Immature natural killer cell (primary cell): ENCODE measurements at regions not wholly inside any gene's neighbourhood (a gene's known extent, or its start where the extent isn't known, plus 50 kb on each side); places are given as distances from the start of the nearest gene placed in this dataset.

Experiments used
- DNase-seq, 3 donors: peaks; one replicate each; pipeline ENCODE4 v3.0.0; 2022; ENCODE audit warnings: mixed read lengths in 1 of 3
- H3K27ac Mint-ChIP-seq, 6 donors: one replicate each; pipeline ENCODE4 v1.8.0; 2020; ENCODE audit warnings: mixed read lengths in 6 of 6, mild to moderate bottlenecking in 5 of 6, inconsistent platforms in 4 of 6, moderate library complexity in 3 of 6
- H3K27me3 Mint-ChIP-seq, 3 donors: one replicate each; pipeline ENCODE4 v1.8.0; 2020 to 2021; ENCODE audit warnings: low read depth in 3 of 3, mild to moderate bottlenecking in 3 of 3, mixed read lengths in 3 of 3, moderate library complexity in 3 of 3, inconsistent platforms in 1 of 3
- H3K36me3 Mint-ChIP-seq, 3 donors: one replicate each; pipeline ENCODE4 v1.8.0; 2020; ENCODE audit warnings: mixed read lengths in 3 of 3, inconsistent platforms in 2 of 3, mild to moderate bottlenecking in 2 of 3
- H3K4me1 Mint-ChIP-seq, 2 donors: one replicate each; pipeline ENCODE4 v1.8.0; 2020; ENCODE audit warnings: inconsistent platforms in 2 of 2, mild to moderate bottlenecking in 2 of 2, mixed read lengths in 2 of 2, moderate library complexity in 1 of 2
- H3K4me3 Mint-ChIP-seq, 5 donors: one replicate each; pipeline ENCODE4 v1.8.0; 2020; ENCODE audit warnings: mild to moderate bottlenecking in 5 of 5, mixed read lengths in 5 of 5, inconsistent platforms in 3 of 5, moderate library complexity in 3 of 5
- H3K9me3 Mint-ChIP-seq, 6 donors: one replicate each; pipeline ENCODE4 v1.8.0; 2020; ENCODE audit warnings: mild to moderate bottlenecking in 6 of 6, mixed read lengths in 6 of 6, inconsistent platforms in 4 of 6, moderate library complexity in 3 of 6

DNA sequence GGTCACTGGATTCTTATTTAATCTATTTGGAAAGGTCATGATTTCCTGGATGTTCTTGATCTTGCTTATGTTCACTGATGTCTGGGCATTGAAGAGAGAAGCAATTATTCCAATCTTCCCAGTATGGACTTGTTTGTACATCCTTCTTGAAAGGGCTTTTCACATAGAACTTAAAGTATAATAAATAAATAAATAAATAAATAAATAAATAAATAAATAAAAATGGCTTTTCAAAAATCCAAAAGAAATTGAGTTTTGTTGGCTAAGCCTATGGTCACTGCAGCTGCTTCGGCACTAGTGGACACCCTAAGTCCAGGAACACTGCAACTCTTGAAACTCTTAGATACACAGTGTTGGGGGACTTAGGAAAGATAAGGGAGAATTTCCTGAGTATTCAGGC is 840.7 kb upstream of the EDIL3 start:
- peaks cover 3 to 46% (median 28%) of the 10 kb centered on the region in 6 donors for H3K9me3 Mint-ChIP-seq
- DNase-seq, result no peak
- no peak overlapping the region for H3K4me3 Mint-ChIP-seq

GRCh38 chr5:85249204-85249603 is 864.5 kb upstream of the EDIL3 start:
- no peaks in the 10 kb centered on the region for H3K36me3 Mint-ChIP-seq
- H3K27me3 Mint-ChIP-seq, result peaks cover 0 to 2% (median 1%) of the 10 kb centered on the region in 3 donors
- H3K4me3 Mint-ChIP-seq, result no peak overlapping the region

More for the DNA sequence above, 840.7 kb upstream of the EDIL3 start:
- Mint-ChIP-seq H3K27ac (no peak overlapping the region), H3K27me3 (peaks cover 0 to 1% (median 0%) of the 10 kb centered on the region in 3 donors), H3K36me3 (peaks cover 0 to 4% (median 0%) of the 10 kb centered on the region in 3 donors), H3K4me1 (no peaks in the 10 kb centered on the region)

GRCh38 chr5:85263125-85263524 is 878.4 kb upstream of the EDIL3 start:
- Mint-ChIP-seq H3K27me3 (no peaks in the 10 kb centered on the region), H3K9me3 (peaks cover 0 to 16% (median 7%) of the 10 kb centered on the region in 6 donors), H3K4me3 (no peak overlapping the region), H3K4me1 (no peaks in the 10 kb centered on the region), H3K36me3 (no peaks in the 10 kb centered on the region), H3K27ac (no peak overlapping the region)
- no peak for DNase-seq

More at GRCh38 chr5:85249204-85249603, 864.5 kb upstream of the EDIL3 start:
- Mint-ChIP-seq H3K9me3 (peaks cover 3 to 53% (median 18%) of the 10 kb centered on the region in 6 donors), H3K27ac (no peak overlapping the region), H3K4me1 (no peaks in the 10 kb centered on the region)
- DNase-seq, result no peak

DNA sequence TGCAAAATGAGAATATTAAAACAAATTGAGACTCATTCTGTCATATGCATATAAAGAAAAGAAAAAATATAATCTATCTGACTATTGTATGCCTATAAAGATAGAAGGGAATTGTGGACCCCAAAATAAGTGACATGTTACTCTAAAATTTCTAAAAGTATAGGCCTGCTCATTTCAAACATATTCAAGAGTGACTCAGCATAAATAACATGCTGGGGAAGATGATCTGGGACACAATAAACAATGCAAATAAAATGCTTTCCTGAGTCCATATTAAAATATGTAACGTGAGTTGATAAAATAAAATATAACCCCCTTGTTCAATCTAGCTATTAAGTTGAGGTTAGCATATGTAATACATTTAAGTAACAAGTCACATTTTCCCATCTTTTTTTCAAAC is 882.0 kb upstream of the EDIL3 start:
- Mint-ChIP-seq H3K9me3 (peaks cover 5 to 21% (median 14%) of the 10 kb centered on the region in 6 donors), H3K36me3 (no peaks in the 10 kb centered on the region), H3K4me1 (no peaks in the 10 kb centered on the region), H3K27me3 (peaks cover 0 to 2% (median 0%) of the 10 kb centered on the region in 3 donors), H3K27ac (no peak overlapping the region), H3K4me3 (no peak overlapping the region)
- no peak for DNase-seq

DNA sequence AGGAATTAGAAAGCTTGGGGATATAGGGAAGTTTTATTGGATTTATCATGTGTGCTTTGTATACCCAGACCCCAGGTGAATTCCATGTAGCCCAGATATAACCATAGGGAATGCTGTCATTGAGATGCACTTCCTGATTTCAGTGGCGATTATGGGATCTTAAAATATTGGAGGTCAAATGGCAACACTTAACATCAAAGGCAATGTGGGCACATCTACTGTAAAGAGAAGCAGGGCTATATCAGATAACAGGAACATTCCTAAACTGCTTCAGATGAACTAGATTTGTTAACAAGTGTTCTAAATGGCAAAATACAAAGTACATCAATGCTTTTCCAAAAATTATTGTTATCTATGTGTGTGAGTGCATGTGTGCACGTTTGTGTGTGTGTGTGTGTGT is 883.5 kb upstream of the EDIL3 start:
- no peaks in the 10 kb centered on the region for H3K36me3 Mint-ChIP-seq
- H3K4me1 Mint-ChIP-seq, result no peaks in the 10 kb centered on the region
- peaks cover 0 to 2% (median 0%) of the 10 kb centered on the region in 3 donors for H3K27me3 Mint-ChIP-seq
- DNase-seq, result no peak
- H3K9me3 Mint-ChIP-seq, result peaks cover 5 to 20% (median 16%) of the 10 kb centered on the region in 6 donors
- H3K4me3 Mint-ChIP-seq, result no peak overlapping the region
- no peak overlapping the region for H3K27ac Mint-ChIP-seq

GRCh38 chr5:85278193-85278592 is 893.5 kb upstream of the EDIL3 start:
- peaks cover 10 to 46% (median 23%) of the 10 kb centered on the region in 6 donors for H3K9me3 Mint-ChIP-seq
- no peak overlapping the region for H3K4me3 Mint-ChIP-seq
- H3K4me1 Mint-ChIP-seq, result no peaks in the 10 kb centered on the region
- H3K36me3 Mint-ChIP-seq, result peaks cover 0 to 4% (median 0%) of the 10 kb centered on the region in 3 donors
- no peak overlapping the region for H3K27ac Mint-ChIP-seq
- no peaks in the 10 kb centered on the region for H3K27me3 Mint-ChIP-seq
- no peak for DNase-seq

- Mint-ChIP-seq H3K36me3 (no peaks in the 10 kb centered on the region), H3K27ac (no peak overlapping the region), H3K9me3 (peaks cover 5 to 34% (median 9%) of the 10 kb centered on the region in 6 donors), H3K27me3 (no peaks in the 10 kb centered on the region), H3K4me1 (no peaks in the 10 kb centered on the region), H3K4me3 (no peak overlapping the region)
- no peak for DNase-seq
Measured at GRCh38 chr5:85288914-85289313, 904.2 kb upstream of the EDIL3 start.

DNA sequence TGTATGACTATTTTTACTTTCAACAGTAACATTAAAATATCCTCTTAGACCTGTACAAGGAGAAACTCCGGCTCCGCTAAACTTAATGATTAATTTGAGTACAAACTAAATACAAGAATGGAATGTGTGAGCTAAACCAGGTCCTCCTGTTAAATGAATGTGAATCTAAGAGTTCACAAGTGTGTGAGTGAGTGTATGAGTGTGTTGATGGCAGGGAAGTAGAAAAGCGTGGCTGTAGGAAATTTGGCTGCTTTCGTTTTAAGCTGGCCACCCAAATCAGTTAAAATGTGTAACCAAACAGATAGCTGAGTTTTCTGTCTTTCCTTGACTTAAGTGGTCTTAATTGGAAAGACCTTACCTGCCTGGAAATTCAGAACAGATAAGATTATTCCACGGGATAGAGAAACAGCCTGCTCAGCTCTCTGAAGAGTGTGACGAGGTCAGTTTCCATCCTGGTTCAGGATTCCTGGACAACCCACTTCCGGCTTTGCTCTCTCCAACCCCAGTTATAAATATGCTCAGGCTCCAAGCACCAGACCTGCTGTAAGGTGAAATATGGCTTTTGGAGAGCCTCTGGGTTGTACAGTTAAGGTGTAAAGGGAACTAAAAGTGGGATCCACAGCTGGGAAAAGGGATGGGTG is 908.6 kb upstream of the EDIL3 start:
- peaks cover 5 to 29% (median 9%) of the 10 kb centered on the region in 6 donors for H3K9me3 Mint-ChIP-seq
- H3K27ac Mint-ChIP-seq, result no peak overlapping the region
- no peak overlapping the region for H3K4me3 Mint-ChIP-seq
- no peak for DNase-seq
- no peaks in the 10 kb centered on the region for H3K27me3 Mint-ChIP-seq
- H3K36me3 Mint-ChIP-seq, result no peaks in the 10 kb centered on the region
- H3K4me1 Mint-ChIP-seq, result no peaks in the 10 kb centered on the region

GRCh38 chr5:85304524-85304923 is 919.8 kb upstream of the EDIL3 start:
- no peak overlapping the region for H3K27ac Mint-ChIP-seq
- H3K27me3 Mint-ChIP-seq, result no peaks in the 10 kb centered on the region
- no peaks in the 10 kb centered on the region for H3K36me3 Mint-ChIP-seq
- DNase-seq, result no peak
- no peaks in the 10 kb centered on the region for H3K4me1 Mint-ChIP-seq
- no peak overlapping the region for H3K4me3 Mint-ChIP-seq
- H3K9me3 Mint-ChIP-seq, result peaks cover 0 to 22% (median 5%) of the 10 kb centered on the region in 6 donors

- Mint-ChIP-seq H3K27ac (no peak overlapping the region), H3K4me1 (no peaks in the 10 kb centered on the region), H3K27me3 (no peaks in the 10 kb centered on the region), H3K36me3 (no peaks in the 10 kb centered on the region), H3K4me3 (no peak overlapping the region), H3K9me3 (peaks cover 0 to 28% (median 8%) of the 10 kb centered on the region in 6 donors)
- no peak for DNase-seq
Measured at GRCh38 chr5:85305766-85306165, 921.1 kb upstream of the EDIL3 start.

DNA sequence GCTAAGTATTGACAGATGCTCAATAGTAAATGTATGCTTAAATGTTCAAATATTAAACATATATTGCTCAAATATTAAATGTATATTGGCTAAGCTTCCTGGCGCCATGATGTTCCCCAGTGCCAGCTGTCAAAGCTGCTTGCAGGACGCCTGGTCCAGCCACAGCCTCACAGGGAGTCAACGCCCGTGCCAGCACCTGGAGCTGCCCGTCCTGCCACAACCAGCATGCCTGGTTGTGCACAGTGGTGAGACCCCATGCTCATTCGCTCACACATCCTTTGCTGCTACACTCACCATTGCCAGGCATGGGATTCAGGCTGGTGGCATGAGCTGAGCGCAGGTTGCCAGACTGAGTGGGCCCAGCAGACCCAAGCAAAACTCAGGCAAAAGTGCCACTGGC is 926.9 kb upstream of the EDIL3 start:
- Mint-ChIP-seq H3K27me3 (peaks cover 0 to 2% (median 0%) of the 10 kb centered on the region in 3 donors), H3K4me1 (no peaks in the 10 kb centered on the region), H3K9me3 (peaks cover 4 to 35% (median 12%) of the 10 kb centered on the region in 6 donors), H3K27ac (no peak overlapping the region), H3K4me3 (no peak overlapping the region), H3K36me3 (no peaks in the 10 kb centered on the region)
- DNase-seq, result no peak

GRCh38 chr5:85320495-85320894 is 935.8 kb upstream of the EDIL3 start:
- no peak for DNase-seq
- Mint-ChIP-seq H3K36me3 (no peaks in the 10 kb centered on the region), H3K4me1 (no peaks in the 10 kb centered on the region), H3K4me3 (no peak overlapping the region), H3K27ac (no peak overlapping the region), H3K27me3 (peaks cover 0 to 2% (median 0%) of the 10 kb centered on the region in 3 donors), H3K9me3 (peaks cover 2 to 21% (median 9%) of the 10 kb centered on the region in 6 donors)

GRCh38 chr5:85333276-85333675 is 948.6 kb upstream of the EDIL3 start:
- no peak for DNase-seq
- Mint-ChIP-seq H3K36me3 (no peaks in the 10 kb centered on the region), H3K4me1 (no peaks in the 10 kb centered on the region), H3K27ac (no peak overlapping the region), H3K9me3 (peaks cover 4 to 34% (median 13%) of the 10 kb centered on the region in 6 donors), H3K4me3 (no peak overlapping the region), H3K27me3 (peaks cover 0 to 2% (median 0%) of the 10 kb centered on the region in 3 donors)

DNA sequence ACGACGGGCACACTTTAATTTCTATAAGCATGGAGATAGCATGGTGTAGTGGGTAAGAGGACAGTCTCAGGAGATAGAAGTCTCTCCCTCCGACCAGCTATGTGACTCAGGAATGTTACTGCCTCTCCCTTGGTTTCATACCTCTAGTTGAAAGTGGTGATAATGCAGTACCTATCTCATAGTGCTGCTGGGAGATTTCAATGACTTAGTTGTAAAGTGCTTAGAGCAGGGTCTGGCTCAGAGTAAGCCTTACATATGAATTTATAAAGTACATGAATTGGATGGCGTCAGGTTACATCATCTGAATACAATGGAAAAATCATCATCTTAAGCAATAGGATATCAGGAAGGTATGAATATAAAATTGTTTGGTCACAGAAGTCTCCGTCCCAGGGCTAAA is 952.8 kb upstream of the EDIL3 start:
- Mint-ChIP-seq H3K36me3 (no peaks in the 10 kb centered on the region), H3K27me3 (peaks cover 0 to 2% (median 0%) of the 10 kb centered on the region in 3 donors), H3K4me3 (no peak overlapping the region), H3K27ac (no peak overlapping the region), H3K9me3 (peaks cover 4 to 40% (median 10%) of the 10 kb centered on the region in 6 donors), H3K4me1 (no peaks in the 10 kb centered on the region)
- DNase-seq, result no peak

GRCh38 chr5:85340790-85341189 is 956.1 kb upstream of the EDIL3 start:
- Mint-ChIP-seq H3K9me3 (peaks cover 3 to 55% (median 17%) of the 10 kb centered on the region in 6 donors), H3K27me3 (peaks cover 0 to 2% (median 0%) of the 10 kb centered on the region in 3 donors)

More at GRCh38 chr5:85340790-85341189, 956.1 kb upstream of the EDIL3 start:
- Mint-ChIP-seq H3K4me1 (no peaks in the 10 kb centered on the region), H3K36me3 (no peaks in the 10 kb centered on the region), H3K4me3 (no peak overlapping the region), H3K27ac (no peak overlapping the region)
- DNase-seq, result no peak
